Testis (tissue), 2 donors: ENCODE measurements at regions not wholly inside any gene's neighbourhood (a gene's known extent, or its start where the extent isn't known, plus 50 kb on each side); places are given as distances from the start of the nearest gene placed in this dataset.

Experiments used
- DNase-seq: peaks from one replicate; pipeline ENCODE4 v3.0.0-alpha.2; 2019
- H3K27ac ChIP-seq, 2 donors: fragments of 200-600 bp; sonication (generic); one replicate each; pipeline ENCODE4 v1.5.1; 2019
- H3K27me3 ChIP-seq: fragments of 200-600 bp; sonication (generic); one replicate; pipeline ENCODE4 v1.5.1; 2019
- H3K36me3 ChIP-seq: fragments of 200-600 bp; sonication (generic); one replicate; pipeline ENCODE4 v1.5.1; 2017; ENCODE audit warnings: low read depth; ENCODE audit errors: missing control alignments
- H3K4me1 ChIP-seq: fragments of 200-600 bp; sonication (generic); one replicate; pipeline ENCODE4 v1.5.1; 2019
- H3K4me3 ChIP-seq, 2 donors: fragments of 200-600 bp; sonication (generic); one replicate each; pipeline ENCODE4 v1.5.1; 2017 to 2019
- H3K9me3 ChIP-seq: fragments of 200-600 bp; sonication (generic); one replicate; pipeline ENCODE4 v1.5.1; 2017
- CTCF ChIP-seq, 3 experiments: fragments of 450-650 bp in 2 of 3; fragments of 200-600 bp in 1 of 3; sonication (generic) in 1 of 3; IDR thresholded peaks; one replicate each; pipeline ENCODE4 v1.5.1; 2016 to 2019; ENCODE audit warnings: antibody characterized with exemption in 3 of 3, mild to moderate bottlenecking in 2 of 3, moderate library complexity in 1 of 3
- POLR2A ChIP-seq: fragments of 450-650 bp; IDR thresholded peaks from one replicate; pipeline ENCODE4 v1.6.1; 2017; ENCODE audit warnings: antibody characterized with exemption, mild to moderate bottlenecking, moderate library complexity
- WGBS, 2 donors: methylation state at CpG; one replicate each; pipeline ENCODE4 v1.1.5; 2018; 5-methylcytosine and 5-hydroxymethylcytosine counted together
- intact Hi-C: fragments of 100-400 bp; cut with DNase I; formaldehyde crosslinking; loops from one replicate; pipeline ENCODE4 v1.15.1; 2023; ENCODE audit warnings: low total_unique reads

GRCh38 chr3:110332629-110333028 lies 739.0 kb upstream of the NECTIN3 start:
- Histone ChIP-seq H3K4me3 (no peak overlapping the region), H3K9me3 (no peaks in the 10 kb centered on the region), H3K36me3 (no peaks in the 10 kb centered on the region), H3K4me1 (no peaks in the 10 kb centered on the region), H3K27me3 (no peaks in the 10 kb centered on the region), H3K27ac (no peak overlapping the region)
- WGBS, 2 donors = 67 to 73% methylated on average over 3 of the region's 3 CpGs
- intact Hi-C loops = no loop called here
- TF ChIP-seq POLR2A = no peak
- TF ChIP-seq CTCF (IDR thresholded peaks at IDR 0.05) = no peak
- DNase-seq = no peak

- Histone ChIP-seq H3K36me3 (no peaks in the 10 kb centered on the region), H3K27me3 (no peaks in the 10 kb centered on the region), H3K4me3 (no peak overlapping the region), H3K27ac (no peak overlapping the region), H3K4me1 (no peaks in the 10 kb centered on the region), H3K9me3 (no peaks in the 10 kb centered on the region)
- TF ChIP-seq CTCF (IDR thresholded peaks at IDR 0.05) (no peak), POLR2A (no peak)
- 86 to 91% methylated on average over 2 of the region's 2 CpGs for WGBS, 2 donors
- intact Hi-C loops = no loop called here
- no peak for DNase-seq
Measured at GRCh38 chr3:110341047-110341446, 730.6 kb upstream of the NECTIN3 start.

- no peaks in the 10 kb centered on the region for H3K27me3 ChIP-seq
- H3K36me3 ChIP-seq = no peaks in the 10 kb centered on the region
- 90 to 91% methylated on average over 3 of the region's 3 CpGs for WGBS, 2 donors
- no peak overlapping the region for H3K4me3 ChIP-seq
- no peaks in the 10 kb centered on the region for H3K9me3 ChIP-seq
- no peak for DNase-seq
- TF ChIP-seq CTCF (IDR thresholded peaks at IDR 0.05) (no peak), POLR2A (no peak)
- H3K4me1 ChIP-seq = no peaks in the 10 kb centered on the region
- intact Hi-C loops = no loop called here
- H3K27ac ChIP-seq = no peak overlapping the region
Measured at GRCh38 chr3:110343376-110343775, 728.2 kb upstream of the NECTIN3 start.

- Histone ChIP-seq H3K27me3 (no peaks in the 10 kb centered on the region), H3K4me3 (no peak overlapping the region), H3K9me3 (no peaks in the 10 kb centered on the region), H3K4me1 (no peaks in the 10 kb centered on the region), H3K27ac (no peak overlapping the region), H3K36me3 (no peaks in the 10 kb centered on the region)
- 88 to 97% methylated on average over 1 of the region's 1 CpG for WGBS, 2 donors
- no peak for DNase-seq
- intact Hi-C loops = no loop called here
- TF ChIP-seq CTCF (IDR thresholded peaks at IDR 0.05) (no peak), POLR2A (no peak)
Measured at GRCh38 chr3:110343945-110344344, 727.7 kb upstream of the NECTIN3 start.

- no peaks in the 10 kb centered on the region for H3K9me3 ChIP-seq
- TF ChIP-seq POLR2A (no peak), CTCF (IDR thresholded peaks at IDR 0.05) (no peak)
- no peak for DNase-seq
- H3K36me3 ChIP-seq = no peaks in the 10 kb centered on the region
- H3K4me1 ChIP-seq = no peaks in the 10 kb centered on the region
- H3K4me3 ChIP-seq = no peak overlapping the region
- intact Hi-C loops = no loop called here
- no peak overlapping the region for H3K27ac ChIP-seq
- H3K27me3 ChIP-seq = no peaks in the 10 kb centered on the region
Measured at GRCh38 chr3:110344487-110344886, 727.1 kb upstream of the NECTIN3 start.
